GM12878 (cell line): ENCODE measurements at regions not wholly inside any gene's neighbourhood (a gene's known extent, or its start where the extent isn't known, plus 50 kb on each side); places are given as distances from the start of the nearest gene placed in this dataset.

Experiments
- ATAC-seq: fragments of 200-7000 bp; cut with Tn5 transposase; 3 replicates; pipeline ENCODE4 v1.9.1; 2020; ENCODE audit warnings: mild to moderate bottlenecking, moderate library complexity
- BruUV-seq: library from RNA; stranded (reverse); fragments of 400-500 nt; replicated peaks from 2 replicates; lab custom pipeline; 2021; lab: Mats Ljungman, UMichigan
- CTCF ChIA-PET: fragments of 300-600 bp; sonication (Branson Sonifier 250); formaldehyde crosslinking; extraction: SDS; loops from one replicate; lab custom pipeline; 2021; ENCODE audit warnings: inconsistent platforms; lab: Yijun Ruan, JAX
- POLR2A ChIA-PET: fragments of 350-600 bp; formaldehyde crosslinking; extraction: SDS; loops from one replicate; lab custom pipeline; 2021; ENCODE audit warnings: inconsistent platforms; lab: Charles Lee
- RAD21 ChIA-PET: fragments of 300-600 bp; sonication (Branson Sonifier 250); formaldehyde crosslinking; loops from one replicate; lab custom pipeline; 2023; ENCODE audit warnings: antibody characterized with exemption; ENCODE audit not compliant: unreplicated experiment; lab: Charles Lee
- SMC1A ChIA-PET: fragments of 300-600 bp; sonication (Branson Sonifier 250); formaldehyde crosslinking; loops from one replicate; lab custom pipeline; 2023; ENCODE audit not compliant: unreplicated experiment, uncharacterized antibody; lab: Charles Lee
- DNase-seq: peaks from one replicate; pipeline ENCODE4 v3.0.0-alpha.2; 2011; ENCODE audit warnings: low read depth, low spot score
- FAIRE-seq: peaks from 3 replicates; lab custom pipeline; 2011; peaks lifted over from hg19 to GRCh38; lab: Jason Lieb, UNC
- H2AFZ ChIP-seq: 2 replicates; pipeline ENCODE4 v1.6.0; 2011; ENCODE audit warnings: low read depth, low read length, control low read depth; ENCODE audit not compliant: control insufficient read depth
- H3K27ac ChIP-seq: 2 replicates; pipeline ENCODE4 v1.5.1; 2011; ENCODE audit warnings: control low read depth; ENCODE audit not compliant: control insufficient read depth, insufficient read depth
- H3K27me3 ChIP-seq, 2 experiments: replicated peaks in 1 of 2; 2 replicates each; pipeline versions ENCODE4 v1.6.0 to v1.6.1; 2011; ENCODE audit warnings: low read length in 1 of 2; ENCODE audit not compliant: control insufficient read depth in 2 of 2, insufficient read depth in 2 of 2
- H3K36me3 ChIP-seq, 2 experiments: 2 replicates each; pipeline ENCODE4 v1.5.1; 2011; ENCODE audit warnings: low read length in 1 of 2; ENCODE audit not compliant: control insufficient read depth in 2 of 2, insufficient read depth in 2 of 2
- H3K4me1 ChIP-seq: 2 replicates; pipeline ENCODE4 v1.6.1; 2011; ENCODE audit warnings: mild to moderate bottlenecking, low read length, moderate library complexity, mixed read lengths; ENCODE audit not compliant: control insufficient read depth, insufficient read depth
- H3K4me2 ChIP-seq: 2 replicates; pipeline ENCODE4 v1.6.0; 2011; ENCODE audit warnings: control low read depth; ENCODE audit not compliant: control insufficient read depth, insufficient read depth
- H3K4me3 ChIP-seq: fragments of 200-600 bp; sonication (generic); 2 replicates; pipeline ENCODE4 v1.5.1; 2016
- H3K79me2 ChIP-seq: 2 replicates; pipeline ENCODE4 v1.6.0; 2011; ENCODE audit warnings: low read length; ENCODE audit not compliant: control insufficient read depth, insufficient read depth
- H3K9ac ChIP-seq: 2 replicates; pipeline ENCODE4 v1.8.0; 2011; ENCODE audit warnings: low read length, control low read depth, mixed read lengths; ENCODE audit not compliant: control insufficient read depth, insufficient read depth
- H3K9me3 ChIP-seq: replicated peaks from 3 replicates; pipeline ENCODE4 v1.5.1; 2011; ENCODE audit warnings: mild to moderate bottlenecking, low read length; ENCODE audit not compliant: control insufficient read depth, insufficient read depth
- H4K20me1 ChIP-seq: 2 replicates; pipeline ENCODE4 v1.6.0; 2011; ENCODE audit not compliant: control insufficient read depth, insufficient read depth
- ASH2L ChIP-seq: fragments of 300-600, 200-600 bp; sonication (generic); IDR thresholded peaks from 2 replicates; pipeline ENCODE4 v1.6.1; 2017; ENCODE audit warnings: low read depth, mild to moderate bottlenecking, borderline replicate concordance
- BMI1 ChIP-seq: fragments of 450-650 bp; IDR thresholded peaks from 2 replicates; pipeline ENCODE4 v1.6.1; 2016; ENCODE audit warnings: mild to moderate bottlenecking, moderate library complexity, borderline replicate concordance
- BRCA1 ChIP-seq: IDR thresholded peaks from 2 replicates; pipeline ENCODE4 v1.6.1; 2011; ENCODE audit warnings: low read depth, low read length, improper control_type of control experiment
- ETV6 ChIP-seq, 2 experiments: fragments of 450-650 bp in 1 of 2; IDR thresholded peaks in 1 of 2; conservative IDR thresholded peaks in 1 of 2; 2 replicates each; pipeline ENCODE4 v1.6.1; 2014; ENCODE audit warnings: antibody characterized with exemption in 1 of 2, borderline replicate concordance in 1 of 2, low read depth in 1 of 2, mild to moderate bottlenecking in 1 of 2, moderate library complexity in 1 of 2
- EZH2 ChIP-seq: IDR thresholded peaks from 2 replicates; pipeline ENCODE4 v1.6.1; 2012; ENCODE audit warnings: low read depth, mild to moderate bottlenecking, control low read depth, inconsistent platforms, low read length, borderline replicate concordance; ENCODE audit not compliant: control insufficient read depth
- FOXK2 ChIP-seq: fragments of 450-650 bp; IDR thresholded peaks from 2 replicates; pipeline ENCODE4 v1.6.1; 2017; ENCODE audit warnings: mild to moderate bottlenecking, moderate library complexity
- IKZF2 ChIP-seq, 2 experiments: fragments of 450-650 bp; IDR thresholded peaks; 2 replicates each; pipeline ENCODE4 v1.6.1; 2017; ENCODE audit warnings: mild to moderate bottlenecking in 2 of 2, moderate library complexity in 2 of 2
- JUNB ChIP-seq: IDR thresholded peaks from 2 replicates; pipeline ENCODE4 v1.6.1; 2016; ENCODE audit warnings: antibody characterized with exemption, mild to moderate bottlenecking
- POLR2AphosphoS2 ChIP-seq: IDR thresholded peaks from 2 replicates; pipeline ENCODE4 v1.6.1; 2011; ENCODE audit warnings: low read depth, mild to moderate bottlenecking, low read length, improper control_type of control experiment, moderate library complexity
- SUZ12 ChIP-seq: fragments of 200-600 bp; sonication (generic); IDR thresholded peaks from one replicate; pipeline ENCODE4 v1.6.1; 2018; ENCODE audit warnings: antibody characterized with exemption, mild to moderate bottlenecking; ENCODE audit not compliant: unreplicated experiment
- ZNF24 ChIP-seq: fragments of 450-650 bp; IDR thresholded peaks from 2 replicates; pipeline ENCODE4 v1.6.1; 2017; ENCODE audit warnings: antibody characterized with exemption, mild to moderate bottlenecking
- ZNF622 ChIP-seq: fragments of 450-650 bp; IDR thresholded peaks from 2 replicates; pipeline ENCODE4 v1.6.1; 2017; ENCODE audit warnings: mild to moderate bottlenecking, inconsistent platforms
- ZZZ3 ChIP-seq: IDR thresholded peaks from 2 replicates; pipeline ENCODE4 v1.6.1; 2011; ENCODE audit warnings: low read depth; ENCODE audit not compliant: control insufficient read depth, insufficient read length
- WGBS: methylation state at CpG from one replicate; pipeline ENCODE4 v1.1.6; 2016; ENCODE audit warnings: low lambda C conversion rate; ENCODE audit not compliant: insufficient replicate concordance, insufficient coverage; ENCODE audit errors: missing lambda C conversion rate; 5-methylcytosine and 5-hydroxymethylcytosine counted together
- in situ Hi-C: fragments of 300-500 bp; cut with MboI; formaldehyde crosslinking; loops from 9 replicates; pipeline ENCODE4 v1.14.3; 2018; ENCODE audit warnings: mixed read lengths
- intact Hi-C: fragments of 100-400 bp; cut with micrococcal nuclease; formaldehyde crosslinking; loops from one replicate; pipeline ENCODE4 v1.14.2; 2022; ENCODE audit not compliant: unreplicated experiment
- TF ChIP-seq, protein P1 (sequence below): IDR thresholded peaks from 2 replicates; pipeline ENCODE4 v1.6.1; 2012; ENCODE audit warnings: low read depth, low read length, improper control_type of control experiment
- TF ChIP-seq, protein P2 (sequence below): IDR thresholded peaks from 2 replicates; pipeline ENCODE4 v1.6.1; 2012; ENCODE audit warnings: mild to moderate bottlenecking, low read depth, low read length
- TF ChIP-seq, protein P3 (sequence below): fragments of 450-650 bp; IDR thresholded peaks from 2 replicates; pipeline ENCODE4 v1.6.1; 2017; ENCODE audit warnings: mild to moderate bottlenecking, moderate library complexity

DNA sequence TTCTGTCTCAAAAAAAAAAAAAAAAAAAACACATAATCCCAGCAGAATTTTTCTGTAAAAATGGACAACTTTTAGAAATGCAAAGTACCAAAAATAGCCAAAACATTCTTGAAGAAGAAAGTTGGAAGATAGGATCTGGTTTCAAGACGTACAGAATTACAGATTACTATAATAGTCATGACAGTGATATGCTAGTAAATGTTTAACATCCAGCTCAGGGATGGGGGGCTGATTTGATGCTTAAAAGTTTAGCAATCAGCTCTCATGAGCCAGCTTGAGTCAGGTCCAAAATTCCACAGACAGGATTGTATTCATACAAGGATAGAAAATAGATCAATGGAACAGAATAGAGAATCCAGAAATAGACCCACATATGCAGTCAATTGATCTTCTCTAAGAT lies 100.5 kb downstream of the CYB561 start (continued):
- TF ChIP-seq, protein P1, sequence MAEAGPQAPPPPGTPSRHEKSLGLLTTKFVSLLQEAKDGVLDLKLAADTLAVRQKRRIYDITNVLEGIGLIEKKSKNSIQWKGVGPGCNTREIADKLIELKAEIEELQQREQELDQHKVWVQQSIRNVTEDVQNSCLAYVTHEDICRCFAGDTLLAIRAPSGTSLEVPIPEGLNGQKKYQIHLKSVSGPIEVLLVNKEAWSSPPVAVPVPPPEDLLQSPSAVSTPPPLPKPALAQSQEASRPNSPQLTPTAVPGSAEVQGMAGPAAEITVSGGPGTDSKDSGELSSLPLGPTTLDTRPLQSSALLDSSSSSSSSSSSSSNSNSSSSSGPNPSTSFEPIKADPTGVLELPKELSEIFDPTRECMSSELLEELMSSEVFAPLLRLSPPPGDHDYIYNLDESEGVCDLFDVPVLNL: no peak
- TF ChIP-seq IKZF2 (IDR thresholded peaks at IDR 0.05) (no peak), JUNB (no peak), ETV6 (conservative IDR thresholded peaks at IDR 0.05 in 1 of 2, IDR thresholded peaks at IDR 0.05 in 1 of 2; ENCODE audit: borderline replicate concordance in 1 of 2, low read depth in 1 of 2) (no peak), ZNF24 (no peak), ASH2L (no peak), FOXK2 (no peak)

DNA sequence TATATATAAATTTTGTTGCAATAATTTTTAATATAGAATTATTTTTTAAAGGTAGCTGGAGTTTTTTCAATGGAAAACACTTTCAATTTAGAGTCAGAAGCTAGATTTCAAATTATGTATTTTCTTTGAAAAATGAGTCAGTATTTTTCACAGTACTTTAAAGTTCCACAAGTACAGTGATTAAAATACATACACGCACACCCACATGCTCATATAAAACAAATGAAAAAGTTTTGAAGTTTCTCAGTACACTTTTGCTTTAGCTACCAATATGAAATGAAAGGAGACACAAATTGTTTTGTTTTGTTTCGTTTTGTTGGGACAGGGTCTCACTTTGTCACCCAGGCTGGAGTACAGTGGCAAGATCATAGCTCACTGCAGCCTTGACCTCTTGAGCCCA lies 98.6 kb downstream of the CYB561 start:
- H3K27me3 ChIP-seq: no peaks in the 10 kb centered on the region
- H3K4me3 ChIP-seq: no peak overlapping the region
- SMC1A ChIA-PET: interaction anchor here (0.8 kb wide), 1 partner anchor 69 kb away, joined by 3 read pairs; no protein-coding TSS in a partner anchor
- in situ Hi-C loops (no loop called here), intact Hi-C loops (no loop called here)
- CTCF ChIA-PET: interaction anchor here (0.7 to 1.2 kb wide), 2 partner anchors 19 to 265 kb away, joined by 3 to 4 read pairs; no protein-coding TSS in a partner anchor
- RAD21 ChIA-PET: no interaction called here
- no peaks in the 10 kb centered on the region for H3K9me3 ChIP-seq
- no peaks in the 10 kb centered on the region for H3K4me1 ChIP-seq
- no peak for ATAC-seq
- H3K79me2 ChIP-seq: no peaks in the 10 kb centered on the region
- H3K4me2 ChIP-seq: no peak overlapping the region
- H3K36me3 ChIP-seq: no peaks in the 10 kb centered on the region
- DNase-seq: no peak
- 2% methylated on average over 2 of the region's 2 CpGs for WGBS
- BruUV-seq: no TSS peak
- no peak overlapping the region for H3K27ac ChIP-seq
- FAIRE-seq: no peak
- H4K20me1 ChIP-seq: no peaks in the 10 kb centered on the region
- no peak overlapping the region for H2AFZ ChIP-seq
- H3K9ac ChIP-seq: no peak overlapping the region
- POLR2A ChIA-PET: no interaction called here
- TF ChIP-seq ZZZ3 (no peak), SUZ12 (no peak), EZH2 (no peak), BRCA1 (no peak), BMI1 (no peak), POLR2AphosphoS2 (no peak), ZNF622 (no peak)
- TF ChIP-seq, protein P2, sequence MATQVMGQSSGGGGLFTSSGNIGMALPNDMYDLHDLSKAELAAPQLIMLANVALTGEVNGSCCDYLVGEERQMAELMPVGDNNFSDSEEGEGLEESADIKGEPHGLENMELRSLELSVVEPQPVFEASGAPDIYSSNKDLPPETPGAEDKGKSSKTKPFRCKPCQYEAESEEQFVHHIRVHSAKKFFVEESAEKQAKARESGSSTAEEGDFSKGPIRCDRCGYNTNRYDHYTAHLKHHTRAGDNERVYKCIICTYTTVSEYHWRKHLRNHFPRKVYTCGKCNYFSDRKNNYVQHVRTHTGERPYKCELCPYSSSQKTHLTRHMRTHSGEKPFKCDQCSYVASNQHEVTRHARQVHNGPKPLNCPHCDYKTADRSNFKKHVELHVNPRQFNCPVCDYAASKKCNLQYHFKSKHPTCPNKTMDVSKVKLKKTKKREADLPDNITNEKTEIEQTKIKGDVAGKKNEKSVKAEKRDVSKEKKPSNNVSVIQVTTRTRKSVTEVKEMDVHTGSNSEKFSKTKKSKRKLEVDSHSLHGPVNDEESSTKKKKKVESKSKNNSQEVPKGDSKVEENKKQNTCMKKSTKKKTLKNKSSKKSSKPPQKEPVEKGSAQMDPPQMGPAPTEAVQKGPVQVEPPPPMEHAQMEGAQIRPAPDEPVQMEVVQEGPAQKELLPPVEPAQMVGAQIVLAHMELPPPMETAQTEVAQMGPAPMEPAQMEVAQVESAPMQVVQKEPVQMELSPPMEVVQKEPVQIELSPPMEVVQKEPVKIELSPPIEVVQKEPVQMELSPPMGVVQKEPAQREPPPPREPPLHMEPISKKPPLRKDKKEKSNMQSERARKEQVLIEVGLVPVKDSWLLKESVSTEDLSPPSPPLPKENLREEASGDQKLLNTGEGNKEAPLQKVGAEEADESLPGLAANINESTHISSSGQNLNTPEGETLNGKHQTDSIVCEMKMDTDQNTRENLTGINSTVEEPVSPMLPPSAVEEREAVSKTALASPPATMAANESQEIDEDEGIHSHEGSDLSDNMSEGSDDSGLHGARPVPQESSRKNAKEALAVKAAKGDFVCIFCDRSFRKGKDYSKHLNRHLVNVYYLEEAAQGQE: no peak
- TF ChIP-seq, protein P3, sequence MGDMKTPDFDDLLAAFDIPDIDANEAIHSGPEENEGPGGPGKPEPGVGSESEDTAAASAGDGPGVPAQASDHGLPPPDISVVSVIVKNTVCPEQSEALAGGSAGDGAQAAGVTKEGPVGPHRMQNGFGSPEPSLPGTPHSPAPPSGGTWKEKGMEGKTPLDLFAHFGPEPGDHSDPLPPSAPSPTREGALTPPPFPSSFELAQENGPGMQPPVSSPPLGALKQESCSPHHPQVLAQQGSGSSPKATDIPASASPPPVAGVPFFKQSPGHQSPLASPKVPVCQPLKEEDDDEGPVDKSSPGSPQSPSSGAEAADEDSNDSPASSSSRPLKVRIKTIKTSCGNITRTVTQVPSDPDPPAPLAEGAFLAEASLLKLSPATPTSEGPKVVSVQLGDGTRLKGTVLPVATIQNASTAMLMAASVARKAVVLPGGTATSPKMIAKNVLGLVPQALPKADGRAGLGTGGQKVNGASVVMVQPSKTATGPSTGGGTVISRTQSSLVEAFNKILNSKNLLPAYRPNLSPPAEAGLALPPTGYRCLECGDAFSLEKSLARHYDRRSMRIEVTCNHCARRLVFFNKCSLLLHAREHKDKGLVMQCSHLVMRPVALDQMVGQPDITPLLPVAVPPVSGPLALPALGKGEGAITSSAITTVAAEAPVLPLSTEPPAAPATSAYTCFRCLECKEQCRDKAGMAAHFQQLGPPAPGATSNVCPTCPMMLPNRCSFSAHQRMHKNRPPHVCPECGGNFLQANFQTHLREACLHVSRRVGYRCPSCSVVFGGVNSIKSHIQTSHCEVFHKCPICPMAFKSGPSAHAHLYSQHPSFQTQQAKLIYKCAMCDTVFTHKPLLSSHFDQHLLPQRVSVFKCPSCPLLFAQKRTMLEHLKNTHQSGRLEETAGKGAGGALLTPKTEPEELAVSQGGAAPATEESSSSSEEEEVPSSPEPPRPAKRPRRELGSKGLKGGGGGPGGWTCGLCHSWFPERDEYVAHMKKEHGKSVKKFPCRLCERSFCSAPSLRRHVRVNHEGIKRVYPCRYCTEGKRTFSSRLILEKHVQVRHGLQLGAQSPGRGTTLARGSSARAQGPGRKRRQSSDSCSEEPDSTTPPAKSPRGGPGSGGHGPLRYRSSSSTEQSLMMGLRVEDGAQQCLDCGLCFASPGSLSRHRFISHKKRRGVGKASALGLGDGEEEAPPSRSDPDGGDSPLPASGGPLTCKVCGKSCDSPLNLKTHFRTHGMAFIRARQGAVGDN: no peak
